ENCODE measurements at regions not wholly inside any gene's neighbourhood (a gene's known extent, or its start where the extent isn't known, plus 50 kb on each side); places are given as distances from the start of the nearest gene placed in this dataset.

DNA sequence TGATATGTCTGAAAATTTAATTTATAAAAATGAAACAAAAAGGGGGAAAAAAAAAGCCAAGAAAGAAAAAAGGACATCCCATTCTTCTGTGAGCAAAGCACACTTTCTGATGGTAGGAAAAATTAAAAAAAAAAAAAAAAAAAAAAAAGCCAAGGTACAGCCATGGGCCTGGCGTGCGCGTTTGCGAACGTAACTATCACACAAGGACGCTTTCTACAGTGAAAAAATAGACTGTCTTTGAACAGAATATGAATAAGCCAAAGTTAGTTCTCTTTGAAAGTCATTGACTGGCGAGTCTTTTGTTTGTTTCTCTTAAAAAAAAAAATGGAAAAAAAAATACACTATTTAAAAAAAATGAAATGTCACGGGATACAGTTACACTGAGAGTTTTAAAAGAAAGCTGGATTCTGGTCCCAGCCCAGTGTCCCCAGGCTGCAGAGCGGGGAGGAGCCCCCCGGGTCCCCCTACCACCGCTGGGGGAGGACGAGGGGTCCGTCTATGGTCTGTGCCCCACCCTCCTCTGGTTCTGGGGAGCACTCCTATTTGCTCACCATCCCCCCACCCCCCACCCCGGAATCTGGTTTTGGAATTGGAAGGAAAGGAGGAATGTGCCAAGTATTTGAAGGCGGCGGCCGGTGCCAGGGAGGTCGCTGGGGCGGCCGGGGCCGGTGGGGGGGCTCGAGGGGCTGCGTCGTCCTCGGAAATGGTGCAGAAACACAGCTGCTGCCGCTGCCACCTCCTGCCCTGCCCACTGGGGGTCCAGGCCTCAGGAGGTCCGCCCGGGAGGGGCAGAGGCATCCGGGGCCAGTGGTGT lies 134.5 kb downstream of the PTPRS start:
- no peak overlapping the region for H3K4me3 ChIP-seq (ENCODE audit: control insufficient read depth, low read depth, low read length)
- TF ChIP-seq, protein P1, sequence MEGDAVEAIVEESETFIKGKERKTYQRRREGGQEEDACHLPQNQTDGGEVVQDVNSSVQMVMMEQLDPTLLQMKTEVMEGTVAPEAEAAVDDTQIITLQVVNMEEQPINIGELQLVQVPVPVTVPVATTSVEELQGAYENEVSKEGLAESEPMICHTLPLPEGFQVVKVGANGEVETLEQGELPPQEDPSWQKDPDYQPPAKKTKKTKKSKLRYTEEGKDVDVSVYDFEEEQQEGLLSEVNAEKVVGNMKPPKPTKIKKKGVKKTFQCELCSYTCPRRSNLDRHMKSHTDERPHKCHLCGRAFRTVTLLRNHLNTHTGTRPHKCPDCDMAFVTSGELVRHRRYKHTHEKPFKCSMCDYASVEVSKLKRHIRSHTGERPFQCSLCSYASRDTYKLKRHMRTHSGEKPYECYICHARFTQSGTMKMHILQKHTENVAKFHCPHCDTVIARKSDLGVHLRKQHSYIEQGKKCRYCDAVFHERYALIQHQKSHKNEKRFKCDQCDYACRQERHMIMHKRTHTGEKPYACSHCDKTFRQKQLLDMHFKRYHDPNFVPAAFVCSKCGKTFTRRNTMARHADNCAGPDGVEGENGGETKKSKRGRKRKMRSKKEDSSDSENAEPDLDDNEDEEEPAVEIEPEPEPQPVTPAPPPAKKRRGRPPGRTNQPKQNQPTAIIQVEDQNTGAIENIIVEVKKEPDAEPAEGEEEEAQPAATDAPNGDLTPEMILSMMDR (IDR thresholded peaks at IDR 0.05; ENCODE audit: control insufficient read depth, insufficient read depth, low read depth, low read length, missing control alignments): no peak
- no peak for DNase-seq (ENCODE audit: low read depth)

DNA sequence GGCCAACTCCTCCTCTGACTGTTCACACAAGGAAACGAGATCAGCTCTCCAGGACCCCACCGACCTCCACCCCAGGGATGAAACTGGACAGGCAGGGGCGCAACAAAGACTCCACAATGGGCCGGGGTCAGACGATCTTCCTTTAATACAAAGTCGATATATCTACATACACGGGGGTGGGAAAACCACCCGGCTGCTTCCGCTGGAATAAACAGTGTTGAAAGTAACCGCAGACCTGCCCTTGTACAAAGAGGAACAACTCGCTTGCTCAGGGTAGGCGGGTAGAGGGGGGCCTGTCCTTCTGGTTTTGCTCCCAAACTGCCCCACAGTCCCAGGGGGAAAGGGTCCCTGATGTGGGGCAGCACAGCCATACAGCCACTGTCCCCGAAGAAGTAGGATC lies 135.2 kb downstream of the PTPRS start:
- no peak for DNase-seq (ENCODE audit: low read depth)
- TF ChIP-seq, protein P1 (IDR thresholded peaks at IDR 0.05; ENCODE audit: control insufficient read depth, insufficient read depth, low read depth, low read length, missing control alignments): no peak
- H3K4me3 ChIP-seq (ENCODE audit: control insufficient read depth, low read depth, low read length): no peak overlapping the region

DNA sequence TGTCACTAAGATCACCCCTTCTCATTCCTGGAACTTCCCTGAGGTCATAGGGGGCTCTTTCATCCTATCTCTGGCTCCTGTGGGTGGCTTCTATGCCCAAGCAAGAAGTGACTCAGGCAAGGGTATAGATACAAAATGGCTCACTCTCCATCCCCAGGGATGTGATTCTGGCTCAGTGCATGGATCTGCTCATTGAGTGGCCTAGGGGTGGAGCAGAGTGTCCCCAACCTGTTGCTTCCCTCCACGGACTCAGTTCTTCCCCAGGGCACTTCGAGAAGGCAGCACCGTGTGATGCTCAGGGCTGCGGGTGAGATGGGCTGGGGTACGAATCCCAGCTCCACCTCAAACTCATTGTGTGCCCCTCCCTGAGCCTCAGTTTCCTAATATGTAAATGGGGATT lies 136.4 kb downstream of the PTPRS start:
- TF ChIP-seq, protein P1 (IDR thresholded peaks at IDR 0.05; ENCODE audit: control insufficient read depth, insufficient read depth, low read depth, low read length, missing control alignments): no peak
- no peak for DNase-seq (ENCODE audit: low read depth)
- H3K4me3 ChIP-seq (ENCODE audit: control insufficient read depth, low read depth, low read length): no peak overlapping the region

All from AG09309 (cell line).